CD4-positive, alpha-beta memory T cell (primary cell): ENCODE measurements at regions not wholly inside any gene's neighbourhood (a gene's known extent, or its start where the extent isn't known, plus 50 kb on each side); places are given as distances from the start of the nearest gene placed in this dataset.
"Not testable (repeated sequence)": the region's sequence is repeated elsewhere in the genome, so short reads cannot be mapped to it uniquely, and the experiment has no call there.

Experiments used
- CTCF ChIA-PET: fragments of 350-600 bp; sonication (Branson Sonifier 250); formaldehyde crosslinking; loops from one replicate; lab custom pipeline; 2021; ENCODE audit warnings: inconsistent platforms; ENCODE audit not compliant: partially characterized antibody; lab: Charles Lee
- POLR2A ChIA-PET: fragments of 350-600 bp; sonication (Branson Sonifier 250); formaldehyde crosslinking; loops from one replicate; lab custom pipeline; 2021; ENCODE audit not compliant: partially characterized antibody; lab: Charles Lee
- DNase-seq, 5 donors: peaks; one replicate each; pipeline versions ENCODE4 v3.0.0 to v3.0.0-alpha.2; 2020 to 2022; ENCODE audit warnings: mixed read lengths in 1 of 5
- H3K27ac ChIP-seq: one replicate; pipeline ENCODE4 v1.7.0; 2013; ENCODE audit warnings: low read depth, low read length
- H3K27me3 ChIP-seq: 2 replicates; pipeline ENCODE4 v1.7.0; 2013; ENCODE audit warnings: mild to moderate bottlenecking, low read length, moderate library complexity; ENCODE audit not compliant: insufficient read depth
- H3K36me3 ChIP-seq: 2 replicates; pipeline ENCODE4 v1.7.0; 2013; ENCODE audit warnings: mild to moderate bottlenecking, low read length, moderate library complexity; ENCODE audit not compliant: insufficient read depth
- H3K4me1 ChIP-seq: 2 replicates; pipeline ENCODE4 v1.7.0; 2013; ENCODE audit warnings: mild to moderate bottlenecking, low read length, moderate library complexity; ENCODE audit not compliant: insufficient read depth
- H3K4me3 ChIP-seq, 2 donors: one replicate each; pipeline ENCODE4 v1.7.0; 2013; ENCODE audit warnings: low read length in 2 of 2, mild to moderate bottlenecking in 1 of 2
- H3K9me3 ChIP-seq, 2 donors: one replicate each; pipeline ENCODE4 v1.7.0; 2013; ENCODE audit warnings: low read length in 2 of 2, control low read depth in 1 of 2; ENCODE audit not compliant: control insufficient read depth in 1 of 2
- H3K27ac Mint-ChIP-seq, 7 donors: one replicate each; pipeline ENCODE4 v1.8.0; 2020 to 2021; ENCODE audit warnings: mixed read lengths in 7 of 7, mild to moderate bottlenecking in 6 of 7, inconsistent platforms in 3 of 7, moderate library complexity in 3 of 7
- H3K27me3 Mint-ChIP-seq, 2 donors: one replicate each; pipeline ENCODE4 v1.8.0; 2020 to 2021; ENCODE audit warnings: mixed read lengths in 2 of 2
- H3K36me3 Mint-ChIP-seq, 2 donors: one replicate each; pipeline ENCODE4 v1.8.0; 2020 to 2021; ENCODE audit warnings: mixed read lengths in 2 of 2, inconsistent platforms in 1 of 2, mild to moderate bottlenecking in 1 of 2
- H3K4me1 Mint-ChIP-seq, 4 donors: one replicate each; pipeline ENCODE4 v1.8.0; 2020 to 2021; ENCODE audit warnings: mixed read lengths in 4 of 4, mild to moderate bottlenecking in 1 of 4
- H3K4me3 Mint-ChIP-seq, 8 donors: one replicate each; pipeline ENCODE4 v1.8.0; 2020 to 2021; ENCODE audit warnings: mixed read lengths in 8 of 8, mild to moderate bottlenecking in 7 of 8, moderate library complexity in 6 of 8, inconsistent platforms in 3 of 8
- H3K9me3 Mint-ChIP-seq, 8 donors: one replicate each; pipeline ENCODE4 v1.8.0; 2020 to 2021; ENCODE audit warnings: mixed read lengths in 8 of 8, mild to moderate bottlenecking in 5 of 8, inconsistent platforms in 3 of 8, moderate library complexity in 1 of 8
- intact Hi-C: fragments of 100-400 bp; cut with micrococcal nuclease; formaldehyde crosslinking; loops from one replicate; pipeline ENCODE4 v1.15.1; 2023

DNA sequence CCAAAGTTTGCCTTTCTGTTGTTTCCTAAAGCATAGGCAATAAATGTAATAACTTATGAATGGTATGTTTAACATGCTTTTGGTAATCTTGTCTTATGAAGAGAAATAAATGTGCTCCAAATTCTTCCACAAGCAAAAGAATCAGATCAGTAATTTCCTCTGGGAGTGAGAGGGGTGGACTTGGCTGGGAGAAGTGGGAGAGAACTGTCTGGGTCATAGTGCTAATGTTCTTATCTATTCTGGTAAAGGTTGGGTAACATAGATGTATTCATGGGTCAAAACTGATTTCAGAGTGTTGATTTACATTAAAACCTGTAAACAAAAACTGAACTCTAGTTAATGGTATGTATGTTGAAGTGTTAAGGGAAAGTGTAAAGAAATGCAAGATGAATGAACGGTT lies 211.7 kb upstream of the IRS2 start:
- Mint-ChIP-seq H3K36me3 (no peaks in the 10 kb centered on the region), H3K27me3 (peaks cover 5% of the 10 kb centered on the region in 2 donors), H3K4me1 (no peaks in the 10 kb centered on the region), H3K4me3 (no peak overlapping the region), H3K27ac (no peak overlapping the region), H3K9me3 (peaks cover 0 to 4% (median 0%) of the 10 kb centered on the region in 8 donors)
- ChIA-PET CTCF (no interaction called here), POLR2A (no interaction called here)
- no peak overlapping the region for H3K27ac ChIP-seq
- H3K27me3 ChIP-seq = no peaks in the 10 kb centered on the region
- H3K9me3 ChIP-seq = no peaks in the 10 kb centered on the region
- no peaks in the 10 kb centered on the region for H3K4me1 ChIP-seq
- no peak for DNase-seq
- H3K4me3 ChIP-seq = no peak overlapping the region
- intact Hi-C loops = no loop called here
- H3K36me3 ChIP-seq = no peaks in the 10 kb centered on the region

DNA sequence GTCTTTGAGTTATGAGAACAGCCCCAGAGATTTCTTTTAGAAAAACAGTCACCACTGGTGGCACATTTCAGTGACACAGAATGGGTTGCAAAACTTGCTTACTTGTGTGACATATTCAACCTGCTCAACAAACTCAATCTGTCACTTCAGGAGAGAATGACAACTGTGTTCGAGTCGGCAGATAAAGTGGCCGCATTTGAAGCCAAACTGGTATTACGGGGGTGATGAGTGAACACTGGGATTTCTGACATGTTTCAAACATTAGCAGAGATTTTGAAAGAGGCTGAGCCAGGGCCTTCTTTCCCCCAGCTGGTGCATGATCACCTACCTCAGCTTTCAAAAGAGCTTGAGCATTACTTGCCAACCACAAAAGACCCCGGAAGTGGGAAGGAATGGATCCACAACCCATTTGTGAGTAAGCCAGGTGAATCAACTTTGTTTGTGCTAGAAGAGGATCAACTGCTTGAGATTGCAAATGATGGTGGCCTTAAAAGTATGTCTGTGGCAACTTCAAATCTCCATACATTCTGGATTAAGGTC lies 210.7 kb upstream of the IRS2 start:
- H3K4me3 ChIP-seq, DNase-seq, H3K27me3 Mint-ChIP-seq, H3K27me3 ChIP-seq, CTCF ChIA-PET, H3K36me3 ChIP-seq, H3K27ac Mint-ChIP-seq, H3K9me3 ChIP-seq, POLR2A ChIA-PET, H3K4me1 Mint-ChIP-seq, H3K4me3 Mint-ChIP-seq, H3K27ac ChIP-seq, H3K4me1 ChIP-seq, H3K9me3 Mint-ChIP-seq, intact Hi-C loops, H3K36me3 Mint-ChIP-seq: not testable (repeated sequence)

DNA sequence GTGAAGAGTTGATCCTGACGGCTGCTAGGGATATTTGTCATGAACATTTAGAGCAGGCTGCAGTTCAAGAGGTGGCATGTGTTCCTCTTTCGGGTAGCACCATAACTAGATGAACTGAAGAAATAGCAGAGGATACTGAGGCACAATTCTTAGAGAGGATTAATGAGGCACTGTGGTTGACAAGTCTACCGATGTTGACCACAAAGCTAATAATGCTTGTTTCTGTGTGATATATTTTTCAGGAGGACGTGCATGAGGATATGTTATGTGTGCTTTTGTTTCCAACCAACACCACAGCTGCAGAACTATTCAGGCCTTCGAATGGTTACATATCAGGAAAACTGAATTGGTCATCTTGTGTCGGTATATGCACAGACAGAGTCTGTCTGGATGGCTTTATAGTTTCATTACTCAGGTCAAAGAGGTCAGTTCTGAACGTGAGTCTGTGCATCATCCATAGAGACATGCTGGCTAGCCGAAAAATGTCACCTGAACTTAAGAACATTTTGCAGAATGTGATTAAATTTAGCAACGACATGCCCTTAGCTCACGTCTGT lies 210.1 kb upstream of the IRS2 start:
- H3K4me3 ChIP-seq = no peak overlapping the region
- ChIA-PET POLR2A (no interaction called here), CTCF (no interaction called here)
- DNase-seq = no peak
- Mint-ChIP-seq H3K27ac (no peak overlapping the region), H3K9me3 (peaks cover 0 to 3% (median 0%) of the 10 kb centered on the region in 8 donors), H3K27me3 (peaks cover 2 to 5% of the 10 kb centered on the region in 2 donors), H3K4me3 (no peak overlapping the region), H3K36me3 (no peaks in the 10 kb centered on the region), H3K4me1 (no peaks in the 10 kb centered on the region)
- H3K4me1 ChIP-seq = no peaks in the 10 kb centered on the region
- no peak overlapping the region for H3K27ac ChIP-seq
- intact Hi-C loops = no loop called here
- H3K27me3 ChIP-seq = no peaks in the 10 kb centered on the region
- no peaks in the 10 kb centered on the region for H3K9me3 ChIP-seq
- H3K36me3 ChIP-seq = no peaks in the 10 kb centered on the region

DNA sequence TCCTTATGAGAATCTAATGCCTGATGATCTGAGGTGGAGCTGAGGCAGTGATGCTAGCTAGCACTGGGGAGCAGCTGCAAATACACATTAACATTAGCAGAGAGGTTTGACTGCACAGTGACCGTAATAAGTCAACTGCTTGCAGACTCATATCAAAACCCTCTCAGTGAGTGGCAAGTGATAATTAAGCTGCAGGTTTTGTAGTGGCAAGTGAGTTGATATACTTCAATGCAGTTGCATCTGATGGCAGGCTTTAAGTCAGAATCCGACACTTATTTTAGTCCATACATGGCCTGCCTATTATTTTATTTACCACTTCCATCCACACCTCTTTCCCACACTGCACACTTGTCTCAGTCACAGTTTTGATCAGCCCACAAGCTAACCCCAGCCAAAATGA lies 209.2 kb upstream of the IRS2 start:
- Histone ChIP-seq H3K4me1 (no peaks in the 10 kb centered on the region), H3K27ac (no peak overlapping the region), H3K36me3 (no peaks in the 10 kb centered on the region), H3K4me3 (no peak overlapping the region), H3K27me3 (no peaks in the 10 kb centered on the region), H3K9me3 (no peaks in the 10 kb centered on the region)
- Mint-ChIP-seq H3K36me3 (no peaks in the 10 kb centered on the region), H3K27ac (no peak overlapping the region), H3K27me3 (peaks cover 2 to 3% of the 10 kb centered on the region in 2 donors), H3K9me3 (peaks cover 0 to 3% (median 0%) of the 10 kb centered on the region in 8 donors), H3K4me1 (no peaks in the 10 kb centered on the region), H3K4me3 (no peak overlapping the region)
- ChIA-PET CTCF (no interaction called here), POLR2A (no interaction called here)
- intact Hi-C loops = no loop called here
- no peak for DNase-seq

DNA sequence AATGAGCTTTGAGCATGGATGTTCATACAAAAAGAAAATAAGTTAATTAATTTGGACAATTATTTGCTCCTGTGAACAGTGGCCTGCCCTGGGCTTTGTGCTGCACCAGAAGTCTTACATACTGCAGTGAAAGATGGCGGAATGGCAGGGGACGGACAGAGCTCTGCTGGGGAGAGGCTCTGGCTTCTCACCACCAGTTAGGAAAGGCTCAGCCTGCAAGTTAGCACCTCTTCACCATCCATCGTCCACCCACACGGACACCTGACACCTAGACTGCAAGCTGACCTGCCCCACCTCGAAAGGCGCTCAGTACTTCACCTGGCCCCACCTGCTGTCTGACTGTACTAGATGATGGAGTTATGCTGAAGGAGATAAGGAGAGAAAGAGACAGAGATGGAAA lies 203.9 kb upstream of the IRS2 start:
- no peaks in the 10 kb centered on the region for H3K27me3 ChIP-seq
- no peaks in the 10 kb centered on the region for H3K36me3 ChIP-seq
- CTCF ChIA-PET = no interaction called here
- DNase-seq = no peak
- no peaks in the 10 kb centered on the region for H3K9me3 ChIP-seq
- Mint-ChIP-seq H3K27me3 (peaks cover 0 to 5% of the 10 kb centered on the region in 2 donors), H3K36me3 (no peaks in the 10 kb centered on the region), H3K27ac (no peak overlapping the region), H3K4me3 (no peak overlapping the region), H3K4me1 (no peaks in the 10 kb centered on the region), H3K9me3 (peaks cover 0 to 4% (median 0%) of the 10 kb centered on the region in 8 donors)
- POLR2A ChIA-PET = no interaction called here
- no peak overlapping the region for H3K27ac ChIP-seq
- H3K4me3 ChIP-seq = no peak overlapping the region
- H3K4me1 ChIP-seq = no peaks in the 10 kb centered on the region
- intact Hi-C loops = no loop called here

DNA sequence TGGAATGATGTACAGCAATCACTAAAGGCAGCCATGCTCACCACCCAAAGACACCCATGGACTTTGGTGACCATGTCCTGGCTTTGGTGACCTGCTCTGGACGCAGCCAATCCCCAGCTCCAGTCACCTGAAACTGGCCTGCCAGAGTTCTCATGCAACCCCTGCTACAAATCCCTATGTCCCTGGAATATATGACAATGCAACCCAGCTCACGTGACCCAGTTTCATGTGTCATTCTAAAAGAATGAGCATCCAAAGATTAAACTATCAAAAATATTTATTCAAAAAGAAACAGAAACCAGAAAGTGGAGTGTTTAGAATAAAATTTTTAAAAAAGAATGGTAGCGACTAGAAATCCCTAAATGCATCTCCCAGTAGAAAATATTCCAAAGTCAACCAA lies 203.3 kb upstream of the IRS2 start:
- Histone ChIP-seq H3K9me3 (no peaks in the 10 kb centered on the region), H3K27me3 (no peaks in the 10 kb centered on the region), H3K4me3 (no peak overlapping the region), H3K4me1 (no peaks in the 10 kb centered on the region), H3K36me3 (no peaks in the 10 kb centered on the region), H3K27ac (no peak overlapping the region)
- CTCF ChIA-PET = no interaction called here
- POLR2A ChIA-PET = no interaction called here
- Mint-ChIP-seq H3K4me3 (no peak overlapping the region), H3K4me1 (no peaks in the 10 kb centered on the region), H3K36me3 (no peaks in the 10 kb centered on the region), H3K9me3 (peaks cover 0 to 4% (median 0%) of the 10 kb centered on the region in 8 donors), H3K27me3 (peaks cover 0 to 3% of the 10 kb centered on the region in 2 donors), H3K27ac (no peak overlapping the region)
- intact Hi-C loops = no loop called here
- no peak for DNase-seq

DNA sequence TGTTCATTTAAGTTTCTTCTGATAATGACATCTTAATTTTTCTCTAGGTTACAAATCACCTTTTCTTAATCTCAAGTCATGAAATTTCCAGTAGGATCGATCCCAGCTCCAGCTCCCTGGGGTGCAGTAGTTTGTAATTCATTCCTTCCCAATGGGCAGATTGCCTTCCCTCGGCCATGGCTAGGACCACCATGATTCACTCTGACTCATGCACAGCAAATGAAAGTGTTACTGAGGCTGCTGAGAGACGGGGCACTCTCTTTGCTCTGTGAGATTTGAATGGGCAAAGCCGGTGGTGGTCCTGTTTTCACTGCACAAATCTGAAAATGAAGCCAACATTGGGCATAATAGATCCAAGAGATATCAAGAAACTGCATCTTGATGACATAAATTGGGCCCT lies 202.8 kb upstream of the IRS2 start:
- H3K9me3 ChIP-seq = no peaks in the 10 kb centered on the region
- peaks cover 0 to 4% (median 0%) of the 10 kb centered on the region in 8 donors for H3K9me3 Mint-ChIP-seq
- H3K36me3 ChIP-seq = no peaks in the 10 kb centered on the region
- H3K27ac Mint-ChIP-seq = no peak overlapping the region
- H3K27ac ChIP-seq = no peak overlapping the region
- ChIA-PET CTCF (no interaction called here), POLR2A (no interaction called here)
- H3K4me3 Mint-ChIP-seq = no peak overlapping the region
- peaks cover 0 to 2% of the 10 kb centered on the region in 2 donors for H3K27me3 Mint-ChIP-seq
- intact Hi-C loops = no loop called here
- no peaks in the 10 kb centered on the region for H3K4me1 Mint-ChIP-seq
- H3K36me3 Mint-ChIP-seq = no peaks in the 10 kb centered on the region
- no peak for DNase-seq
- H3K27me3 ChIP-seq = no peaks in the 10 kb centered on the region
- H3K4me1 ChIP-seq = no peaks in the 10 kb centered on the region
- no peak overlapping the region for H3K4me3 ChIP-seq
